COLO829 (cell line): ENCODE measurements at regions not wholly inside any gene's neighbourhood (a gene's known extent, or its start where the extent isn't known, plus 50 kb on each side); places are given as distances from the start of the nearest gene placed in this dataset.

ENCODE experiments used
- DNase-seq: peaks from one replicate; pipeline ENCODE4 v3.0.0; 2012; ENCODE audit warnings: low spot score

DNA sequence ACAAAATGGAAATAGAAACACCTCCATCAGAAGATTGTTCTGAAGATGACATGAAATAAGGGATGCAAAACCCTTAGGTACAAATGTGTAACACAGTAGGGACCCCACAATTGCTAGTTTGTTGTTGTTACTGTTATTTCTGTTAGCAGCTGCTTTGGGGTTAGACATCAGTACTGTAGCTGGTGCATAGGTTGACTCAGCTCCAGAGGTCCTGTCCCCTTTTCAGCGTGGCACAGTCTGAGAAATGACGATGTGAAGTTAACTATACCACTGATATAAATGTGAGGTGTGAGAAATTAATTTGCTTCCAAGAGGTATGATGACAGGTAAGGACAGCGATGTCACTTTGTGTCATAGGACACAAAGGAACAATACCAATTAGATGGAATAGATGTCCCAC is 384.6 kb upstream of the KLF4 start:
- DNase-seq = no peak

DNA sequence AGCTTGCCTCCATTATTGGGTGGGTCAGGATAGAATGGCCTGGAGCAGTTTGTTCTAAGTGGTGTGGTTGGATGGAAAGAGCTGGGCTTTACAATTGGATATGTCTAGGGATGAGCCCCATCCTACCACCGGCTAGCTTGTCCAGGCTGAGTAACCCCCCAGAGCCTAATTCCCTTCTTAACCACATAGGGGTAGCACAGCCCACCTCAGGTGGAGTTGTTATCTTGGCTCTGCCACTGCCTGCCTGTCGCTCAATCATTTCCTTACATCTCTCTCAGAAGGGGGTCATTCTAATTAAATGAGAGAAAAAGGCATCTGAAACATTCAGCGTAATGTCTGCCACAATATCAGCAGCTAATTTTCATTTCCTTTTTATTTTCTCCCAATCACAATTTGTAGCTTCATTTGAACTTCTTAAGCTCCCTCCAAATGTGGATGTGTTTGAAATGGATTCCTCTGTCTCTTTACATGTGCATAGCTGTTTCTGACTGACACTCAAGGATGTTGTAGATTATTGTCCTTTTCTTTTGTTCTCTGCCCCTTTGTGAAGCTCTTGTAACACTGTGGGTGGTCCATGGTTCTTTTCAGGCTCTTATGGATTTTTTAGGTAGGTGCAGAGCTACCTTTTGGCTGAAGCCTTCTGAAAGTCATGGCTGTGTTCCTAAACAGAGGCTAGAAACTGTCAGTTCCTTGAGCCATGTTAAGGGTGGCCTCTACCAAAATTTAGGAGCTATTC is 383.1 kb upstream of the KLF4 start:
- no peak for DNase-seq

DNA sequence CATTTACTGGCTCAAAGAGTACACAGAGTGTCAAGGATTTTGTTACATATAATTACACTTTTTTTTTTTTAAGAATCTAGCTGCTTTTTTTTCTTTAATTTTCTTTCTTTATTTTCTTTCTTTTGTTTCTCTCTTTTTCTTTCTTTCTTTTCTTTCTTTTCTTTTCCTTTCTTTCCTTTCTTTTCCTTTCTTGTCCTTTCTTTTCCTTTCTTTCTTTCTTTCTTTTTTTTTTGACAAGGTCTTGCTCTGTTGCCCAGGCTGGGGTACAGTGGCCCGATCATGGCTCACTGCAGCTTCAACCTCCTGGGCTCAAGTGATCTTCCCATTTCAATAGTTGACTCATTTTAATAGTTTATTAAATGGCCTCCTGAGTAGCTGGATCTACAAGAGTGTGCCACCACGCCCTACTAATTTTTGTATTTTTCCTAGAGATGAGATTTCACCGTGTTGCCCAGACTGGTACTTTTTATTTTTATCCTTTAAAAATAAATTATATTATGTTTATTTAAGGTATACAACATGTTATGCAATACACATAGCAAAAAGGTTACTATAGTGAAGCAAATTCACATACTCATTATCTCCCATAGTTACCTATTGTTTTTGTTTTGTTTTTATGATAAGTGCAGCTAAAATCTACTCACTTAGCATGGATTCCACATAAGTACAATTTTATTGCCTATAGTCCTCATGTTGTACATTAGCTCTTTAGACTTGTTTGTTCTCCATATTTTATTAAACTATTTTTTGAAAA is 381.5 kb upstream of the KLF4 start:
- DNase-seq = no peak

DNA sequence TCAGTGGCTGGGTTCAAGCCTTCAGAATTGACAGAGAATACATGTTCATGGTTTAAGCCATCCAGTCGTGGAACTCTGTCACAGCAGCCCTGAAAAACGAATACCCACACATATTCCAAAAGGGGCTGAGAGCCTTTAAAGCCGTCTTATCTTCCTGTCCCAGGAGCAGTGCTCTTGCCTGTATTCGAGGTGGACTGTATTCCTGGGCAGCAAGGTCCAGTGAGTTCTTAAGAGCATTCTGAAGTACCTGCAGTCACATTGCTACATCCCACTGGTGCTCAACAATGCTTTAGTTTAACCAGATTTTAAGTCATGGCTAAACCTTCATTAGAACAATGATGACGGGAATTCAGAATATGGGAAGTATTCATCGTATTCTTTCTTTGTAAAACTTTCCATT is 380.7 kb upstream of the KLF4 start:
- no peak for DNase-seq

DNA sequence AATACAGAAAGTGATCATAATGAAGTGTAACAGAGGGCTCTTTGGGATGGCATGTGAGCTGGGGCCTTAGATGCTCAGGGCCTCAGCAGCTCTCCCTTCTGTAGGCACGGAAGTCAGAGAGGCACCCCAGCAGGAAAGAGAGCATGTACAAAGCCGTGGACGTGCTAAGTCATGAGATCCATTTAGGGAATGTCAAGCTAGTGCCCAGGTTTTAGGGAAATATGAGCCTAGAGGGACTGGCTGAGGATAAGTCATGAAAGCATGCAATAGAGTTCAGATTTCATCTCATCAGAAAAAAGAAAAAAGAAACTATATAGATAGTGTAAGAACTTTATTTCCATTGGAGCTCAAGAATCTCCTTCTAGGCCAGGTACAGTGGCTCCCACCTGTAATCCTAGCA is 379.5 kb upstream of the KLF4 start:
- no peak for DNase-seq

DNA sequence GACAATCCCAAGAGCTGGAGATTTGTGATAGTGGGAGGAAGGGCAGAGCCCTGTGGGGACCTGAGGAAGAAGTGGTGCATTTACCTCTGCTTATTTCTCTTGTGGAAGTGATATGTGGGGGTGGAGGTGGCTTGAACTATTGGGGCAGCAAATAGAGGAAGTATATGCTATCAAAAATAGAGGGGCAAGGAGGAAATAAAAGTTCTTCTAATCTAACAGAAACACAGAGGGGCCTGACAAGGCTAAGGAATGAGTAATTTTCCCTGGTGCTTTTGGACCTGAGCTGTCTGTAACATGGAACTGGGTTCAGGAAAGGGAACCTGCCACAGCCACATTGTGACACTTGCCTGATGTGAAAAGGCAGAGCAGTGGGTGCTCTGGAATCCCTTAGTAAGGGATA is 378.6 kb upstream of the KLF4 start:
- DNase-seq = no peak

DNA sequence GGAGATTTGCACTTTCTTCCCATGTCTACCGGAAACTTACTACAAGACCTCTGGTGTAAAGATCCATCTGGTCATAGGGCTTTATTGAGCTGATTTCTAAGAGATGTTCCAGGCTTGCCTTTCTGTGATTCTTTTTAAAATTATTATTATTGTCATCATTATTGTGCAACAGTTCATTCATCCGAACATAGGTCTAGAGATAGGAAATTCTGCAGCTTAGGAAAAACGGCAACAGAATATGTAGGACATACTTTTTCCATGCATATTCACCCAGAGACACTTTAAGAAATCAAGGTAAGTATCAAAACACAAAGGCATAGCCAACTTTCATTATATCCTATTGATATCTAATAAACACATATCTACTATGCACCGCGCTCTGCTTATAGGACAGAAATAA is 378.2 kb upstream of the KLF4 start:
- DNase-seq = no peak

DNA sequence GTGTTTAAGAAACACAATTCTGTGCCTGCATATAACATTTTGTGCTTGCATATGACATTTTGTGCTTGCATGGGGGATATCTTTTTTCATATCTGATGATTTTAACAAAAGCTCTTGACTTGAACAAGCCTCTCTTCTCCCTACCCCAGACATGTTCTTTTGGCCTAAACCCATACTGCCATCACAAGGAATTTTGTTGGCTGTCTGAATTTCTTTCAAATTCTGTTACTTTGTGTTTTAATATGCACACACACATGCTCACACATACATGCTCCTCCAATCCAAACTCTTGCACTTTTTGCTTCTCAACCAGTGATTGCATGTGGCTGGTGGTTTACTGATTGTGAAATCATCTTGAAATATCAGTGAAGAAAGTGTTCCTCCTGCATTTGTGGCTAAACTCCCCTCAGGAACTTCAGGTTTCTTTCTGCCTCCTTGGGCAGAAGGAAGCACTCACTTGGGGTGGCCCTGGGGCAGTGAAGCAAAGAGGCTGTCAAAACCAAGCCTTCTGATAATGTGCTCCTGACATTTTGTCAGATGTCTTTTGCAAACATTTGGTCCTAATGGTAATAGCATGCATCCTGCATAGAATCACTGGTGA is 377.2 kb upstream of the KLF4 start:
- no peak for DNase-seq

DNA sequence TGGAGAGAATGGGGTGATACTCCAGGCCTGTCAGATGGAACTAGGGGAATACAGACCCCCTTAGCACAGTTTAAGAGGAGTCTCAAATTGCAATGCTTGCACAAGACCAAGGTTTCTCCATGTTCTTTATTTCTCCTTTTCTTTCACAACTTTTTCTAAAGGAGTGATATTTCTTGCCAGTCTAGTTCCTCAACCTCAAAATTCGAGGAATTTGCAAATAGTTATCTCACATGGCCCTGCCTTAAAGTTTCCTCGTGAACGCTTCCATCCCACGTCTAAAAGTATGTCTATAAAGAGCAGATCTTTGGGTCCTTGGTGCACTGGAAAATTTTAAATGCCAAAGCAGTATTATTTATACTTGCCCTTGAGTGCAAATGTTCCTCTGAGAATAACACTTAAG is 373.8 kb upstream of the KLF4 start:
- no peak for DNase-seq

DNA sequence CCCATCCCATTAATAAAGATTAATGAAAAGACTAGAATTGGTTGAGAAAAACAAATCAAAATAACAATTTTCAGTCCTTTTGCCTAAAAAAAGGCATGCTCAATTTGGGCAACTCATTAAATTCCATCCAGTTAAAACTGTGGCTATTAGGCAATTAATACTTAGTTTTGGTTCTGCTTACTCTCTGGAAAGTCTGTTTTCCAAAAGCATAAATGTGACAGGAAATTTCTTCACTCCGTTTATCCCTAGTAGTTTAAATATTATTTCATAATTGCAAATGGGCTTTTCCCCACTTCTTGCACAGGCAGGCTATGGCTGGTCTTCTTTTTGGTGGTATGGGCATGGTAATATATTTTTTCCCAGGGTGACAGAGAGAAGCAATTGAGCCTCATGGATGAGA is 373.3 kb upstream of the KLF4 start:
- DNase-seq = no peak

DNA sequence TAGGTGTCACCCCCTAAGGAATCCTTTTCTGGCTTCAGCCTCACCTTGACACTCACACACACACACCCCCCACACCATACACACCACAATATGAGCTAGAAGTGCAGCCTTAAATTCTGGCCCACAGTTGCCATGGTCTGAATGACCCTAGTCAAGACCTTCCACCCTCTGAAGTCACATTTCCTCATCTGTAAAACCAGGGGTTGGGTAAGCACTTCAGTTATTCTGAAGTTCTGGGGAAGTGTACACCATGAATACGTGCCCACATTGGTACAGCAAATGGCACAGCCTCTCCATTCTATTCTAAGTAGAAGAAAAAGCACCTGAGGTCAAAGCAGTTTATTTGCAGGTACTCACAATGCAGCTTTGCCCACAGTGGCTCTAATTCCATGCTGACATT is 372.8 kb upstream of the KLF4 start:
- no peak for DNase-seq

DNA sequence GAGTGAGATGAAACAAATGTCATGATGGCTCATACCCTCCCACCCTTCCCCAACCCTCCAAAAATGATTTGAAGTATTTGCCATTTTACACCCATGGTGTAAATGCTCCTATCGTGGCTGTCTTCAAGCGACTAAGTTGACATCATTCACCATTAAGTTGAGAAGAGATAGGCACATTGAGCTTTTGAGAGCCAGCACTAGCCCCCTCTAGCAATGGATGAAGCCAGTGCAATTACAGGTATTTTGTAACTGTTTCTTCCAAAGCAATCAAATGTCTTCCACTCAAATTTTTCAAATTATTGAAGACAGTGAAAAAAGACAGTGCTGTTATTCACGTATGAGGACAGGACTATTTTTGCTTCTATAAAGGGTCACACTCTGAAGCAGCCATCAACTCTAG is 371.5 kb upstream of the KLF4 start:
- no peak for DNase-seq

DNA sequence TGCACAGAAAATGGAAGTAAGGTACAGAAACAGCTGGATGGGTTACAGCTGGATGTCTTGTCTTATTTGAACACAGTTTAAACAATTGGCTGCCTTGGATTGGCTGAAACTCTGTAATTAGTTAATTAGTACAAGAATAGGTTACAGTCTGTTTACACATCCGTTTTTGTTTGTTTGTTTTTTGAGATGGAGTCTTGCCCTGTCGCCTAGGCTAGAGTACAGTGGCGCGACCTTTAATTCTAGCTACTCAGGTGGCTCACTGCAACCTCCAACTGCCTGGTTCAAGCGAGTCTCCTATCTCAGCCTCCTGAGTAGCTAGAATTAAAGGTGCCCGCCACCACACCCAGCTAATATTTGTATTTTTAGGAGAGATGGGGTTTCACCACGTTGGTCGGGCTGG is 368.7 kb upstream of the KLF4 start:
- no peak for DNase-seq

DNA sequence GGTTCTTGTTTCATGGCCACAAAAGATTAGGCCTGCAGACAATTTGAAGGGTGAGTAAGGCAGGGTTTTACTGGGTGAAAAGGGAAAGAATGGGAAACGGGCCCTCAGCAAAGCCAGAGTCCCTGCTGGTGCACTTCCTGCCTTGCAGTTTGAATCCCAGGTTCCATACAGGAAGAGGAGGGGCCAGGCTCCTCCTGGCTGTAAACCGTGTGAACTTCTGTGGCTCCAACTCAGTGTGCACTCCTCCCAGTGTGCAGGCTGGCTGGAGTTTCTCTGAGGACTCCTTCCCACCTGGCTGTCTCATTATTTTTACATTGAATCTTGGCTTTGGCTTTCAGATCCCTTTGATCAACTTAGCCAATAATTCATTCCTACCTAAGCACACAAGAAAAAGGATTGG is 367.1 kb upstream of the KLF4 start:
- no peak for DNase-seq

DNA sequence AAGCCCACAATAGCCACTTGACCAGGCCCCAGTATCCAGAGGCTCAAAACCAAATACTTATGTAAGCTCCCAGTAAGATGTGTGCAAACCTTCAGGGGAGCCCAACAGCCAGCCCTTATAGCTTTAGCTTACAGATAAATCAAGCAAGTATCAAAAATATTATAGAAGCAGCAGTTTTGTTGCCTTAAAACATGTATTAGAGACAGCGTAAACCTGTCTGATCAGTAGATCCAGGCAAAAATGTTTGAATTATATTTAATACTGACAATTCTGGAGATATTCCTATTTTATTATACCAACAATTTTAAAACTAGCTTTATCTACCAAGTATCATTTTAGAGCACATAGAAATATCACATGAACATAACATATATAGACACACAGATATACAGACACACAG is 365.6 kb upstream of the KLF4 start:
- DNase-seq = no peak

DNA sequence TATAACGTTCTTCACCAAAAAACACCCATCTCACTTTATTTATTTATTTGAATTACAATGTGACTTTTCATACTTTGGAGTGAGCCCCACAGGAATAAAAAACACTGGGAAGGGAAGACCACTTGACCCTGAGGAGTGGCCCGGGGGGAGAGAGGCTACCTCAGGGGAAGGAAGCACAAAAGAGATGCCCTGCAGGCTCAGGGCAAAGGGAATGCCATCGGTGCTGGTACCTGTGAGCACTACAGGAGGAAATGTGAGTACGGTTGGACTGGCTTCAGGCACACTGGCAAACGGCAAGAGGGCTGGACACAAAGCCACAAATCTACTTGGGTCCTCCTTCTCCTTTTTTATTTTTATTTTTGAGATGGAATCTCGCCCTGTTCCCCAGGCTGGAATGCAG is 363.9 kb upstream of the KLF4 start:
- no peak for DNase-seq

DNA sequence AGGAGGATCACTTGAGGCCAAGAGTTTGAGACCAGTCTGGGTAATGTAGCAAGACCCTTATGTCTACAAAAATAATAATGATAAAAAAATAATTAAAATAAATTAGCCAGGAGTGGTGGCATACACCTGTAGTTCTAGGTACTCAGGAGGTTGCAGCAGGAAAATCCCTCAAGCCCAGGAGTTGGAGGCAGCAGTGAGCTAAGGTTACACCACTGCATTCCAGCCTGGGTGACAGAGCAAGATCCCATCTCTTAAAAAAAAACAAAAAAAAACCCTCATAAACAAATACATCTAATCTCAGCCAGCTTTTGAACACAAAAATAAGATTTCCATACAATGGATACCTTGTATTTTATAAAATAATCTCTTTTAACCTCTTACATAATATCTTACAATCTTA is 363.3 kb upstream of the KLF4 start:
- DNase-seq = no peak

DNA sequence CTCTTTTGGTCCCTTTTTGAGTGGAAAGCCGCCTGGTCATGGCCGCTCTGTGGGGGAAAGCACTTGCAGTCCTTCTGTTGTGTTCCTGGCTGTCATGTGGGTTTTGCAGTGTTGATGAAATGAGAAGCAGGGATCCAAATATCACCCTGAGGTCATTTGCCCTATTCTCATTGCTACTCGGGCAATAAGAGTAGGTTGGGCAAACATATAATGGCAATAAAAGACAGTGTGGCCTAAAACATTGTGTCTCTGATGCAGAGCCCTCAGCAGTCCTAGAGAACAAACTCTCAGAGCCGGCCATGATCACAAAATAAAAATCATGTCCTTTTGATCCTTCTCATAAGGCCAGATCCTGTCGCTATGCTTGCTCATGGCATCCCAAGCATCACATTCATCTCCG is 361.1 kb upstream of the KLF4 start:
- no peak for DNase-seq

DNA sequence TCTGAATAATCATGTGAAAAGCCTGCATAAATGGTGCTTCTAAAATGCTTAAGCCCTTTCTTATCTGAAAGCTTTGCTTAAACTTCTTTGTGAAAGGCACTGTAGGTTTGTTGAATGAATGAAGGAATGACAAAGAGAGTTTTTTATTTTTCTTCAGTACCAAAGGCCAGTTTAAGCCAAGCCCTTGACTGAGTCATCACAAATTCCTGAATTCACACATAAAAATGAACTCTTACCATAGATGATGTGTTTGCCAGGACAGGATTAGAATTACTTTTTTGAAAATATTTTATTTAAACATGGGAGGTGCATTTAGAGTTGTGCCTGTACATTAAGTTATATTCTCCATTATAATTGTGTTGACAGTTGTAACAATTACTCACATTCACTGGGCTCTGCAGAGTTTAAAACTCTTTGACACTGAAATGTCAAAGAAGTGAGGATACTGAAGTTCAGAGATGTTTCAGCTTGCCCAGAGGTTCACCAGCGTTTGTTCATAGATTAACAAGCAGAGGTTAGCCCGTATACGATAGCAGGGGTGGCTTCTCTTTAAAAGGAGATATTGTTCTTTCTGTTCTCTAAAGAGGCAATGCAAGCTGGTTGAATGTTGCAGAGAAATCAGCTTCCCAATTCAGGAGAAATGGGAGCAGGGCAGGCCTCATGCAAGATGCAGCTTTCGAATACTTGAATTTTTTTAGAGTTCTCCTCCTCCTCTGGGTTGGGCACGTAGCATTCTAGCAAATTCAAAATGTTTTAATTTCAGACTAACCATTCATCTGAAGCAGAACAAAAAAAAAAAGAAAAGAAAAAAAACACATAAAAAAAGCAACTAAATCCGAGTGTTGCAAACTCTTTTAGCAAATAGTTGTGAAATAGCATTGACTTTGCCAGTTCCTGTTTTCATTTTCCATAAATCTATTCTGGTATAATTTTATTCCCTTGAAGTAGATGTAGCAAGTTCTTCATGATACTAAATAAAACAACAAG is 358.7 kb upstream of the KLF4 start:
- DNase-seq = peak; percentile 12

DNA sequence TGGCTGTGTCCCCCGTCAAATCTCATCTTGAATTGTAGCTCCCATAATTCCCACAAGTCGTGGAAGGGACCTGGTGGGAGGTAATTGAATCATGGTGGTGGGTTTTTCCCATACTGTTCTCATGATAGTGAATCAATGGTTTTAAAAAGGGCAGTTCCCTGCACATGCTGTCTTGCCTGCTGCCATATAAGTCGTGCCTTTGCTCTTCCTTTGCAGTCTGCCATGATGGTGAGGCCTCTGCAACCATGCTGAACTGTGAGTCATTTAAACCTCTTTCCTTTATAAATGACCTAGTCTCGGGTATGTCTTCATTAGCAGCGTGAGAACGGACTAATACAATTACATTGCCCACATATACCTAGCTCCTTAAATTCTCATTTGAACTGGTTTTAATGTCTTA is 353.0 kb upstream of the KLF4 start:
- no peak for DNase-seq

DNA sequence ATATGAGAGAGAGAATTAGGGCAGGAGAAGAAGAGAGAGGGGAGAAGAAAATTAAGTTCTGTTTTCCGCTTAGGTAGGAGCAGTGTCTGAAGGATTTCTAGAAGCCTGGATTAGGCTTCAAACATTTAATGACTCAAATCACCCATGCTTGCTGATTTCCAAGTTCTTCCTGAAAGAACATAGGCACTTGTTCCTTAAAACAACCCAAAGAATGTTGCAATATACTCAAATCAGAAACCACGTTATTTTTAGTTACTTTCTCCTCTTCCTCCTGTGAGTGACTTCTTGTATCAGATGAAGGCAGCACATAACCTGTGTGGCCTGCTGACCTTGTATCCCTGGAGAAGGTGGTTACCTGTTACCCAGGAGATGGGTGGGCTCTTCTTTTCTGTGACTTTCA is 351.5 kb upstream of the KLF4 start:
- no peak for DNase-seq

DNA sequence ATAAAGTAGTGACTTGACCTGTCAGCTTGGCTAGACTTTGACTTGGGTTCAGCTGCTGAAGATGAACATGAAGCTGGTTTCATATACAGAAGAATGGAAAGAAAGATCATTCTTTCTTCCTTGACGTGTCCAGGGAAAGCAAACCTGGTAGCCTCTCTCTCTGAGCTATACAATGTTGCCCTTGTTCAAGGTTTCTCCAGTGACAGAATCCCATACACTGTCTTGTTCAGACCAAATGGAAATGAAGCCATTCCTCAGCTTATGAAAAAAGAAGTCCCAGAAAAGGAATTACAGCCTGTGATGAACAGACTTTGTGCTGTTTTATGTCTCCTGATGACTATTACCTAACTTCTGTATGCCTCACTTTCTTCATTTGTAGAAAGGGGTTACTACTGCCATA is 349.8 kb upstream of the KLF4 start:
- DNase-seq = peak; percentile 61
